CD14-positive monocyte (primary cell): ENCODE measurements at regions not wholly inside any gene's neighbourhood (a gene's known extent, or its start where the extent isn't known, plus 50 kb on each side); places are given as distances from the start of the nearest gene placed in this dataset.

ENCODE experiments used
- DNase-seq, 3 donors: peaks; one replicate each; pipeline ENCODE4 v3.0.0-alpha.2; 2011 to 2022
- H2AFZ ChIP-seq: 2 replicates; pipeline ENCODE4 v1.6.0; 2012; ENCODE audit warnings: mild to moderate bottlenecking, low read depth, low read length, inconsistent platforms; ENCODE audit not compliant: insufficient read depth, poor library complexity, severe bottlenecking
- H3K27ac ChIP-seq, 2 donors: 1 replicate in 1 of 2; 2 replicates in 1 of 2; pipeline ENCODE4 v1.5.1; 2012 to 2013; ENCODE audit warnings: low read length in 2 of 2, control low read depth in 1 of 2, inconsistent platforms in 1 of 2, low read depth in 1 of 2, mild to moderate bottlenecking in 1 of 2
- H3K27me3 ChIP-seq, 2 donors: one replicate each; pipeline versions ENCODE4 v1.6.0 to v1.6.1; 2011 to 2013; ENCODE audit warnings: low read length in 2 of 2; ENCODE audit not compliant: control insufficient read depth in 2 of 2, insufficient read depth in 2 of 2
- H3K36me3 ChIP-seq, 2 donors: replicated peaks in 1 of 2; 1 replicate in 1 of 2; 2 replicates in 1 of 2; pipeline versions ENCODE4 v1.5.1 to v1.6.1; 2012 to 2013; ENCODE audit warnings: low read length in 2 of 2, control low read depth in 1 of 2, inconsistent platforms in 1 of 2, mild to moderate bottlenecking in 1 of 2; ENCODE audit not compliant: insufficient read depth in 2 of 2, control insufficient read depth in 1 of 2
- H3K4me1 ChIP-seq, 2 donors: 1 replicate in 1 of 2; 2 replicates in 1 of 2; pipeline versions ENCODE4 v1.5.1 to v1.6.1; 2012 to 2013; ENCODE audit warnings: low read length in 2 of 2, control low read depth in 1 of 2, inconsistent platforms in 1 of 2, mild to moderate bottlenecking in 1 of 2, moderate library complexity in 1 of 2; ENCODE audit not compliant: insufficient read depth in 2 of 2, control insufficient read depth in 1 of 2
- H3K4me2 ChIP-seq: replicated peaks from 2 replicates; pipeline ENCODE3; 2012; ENCODE audit warnings: low read length, moderate library complexity, mild to moderate bottlenecking; ENCODE audit not compliant: poor library complexity, severe bottlenecking; ENCODE audit errors: extremely low read depth
- H3K4me3 ChIP-seq, 3 experiments: fragments of 200-600 bp in 1 of 3; sonication (generic) in 1 of 3; replicated peaks in 1 of 3; 1 replicate in 2 of 3; 2 replicates in 1 of 3; pipeline ENCODE4 v1.5.1; 2011 to 2013; ENCODE audit warnings: low read length in 3 of 3, mild to moderate bottlenecking in 3 of 3, control low read depth in 2 of 3, low read depth in 2 of 3, inconsistent platforms in 1 of 3, moderate library complexity in 1 of 3
- H3K79me2 ChIP-seq: 2 replicates; pipeline ENCODE4 v1.6.0; 2012; ENCODE audit warnings: mild to moderate bottlenecking, control low read depth, inconsistent platforms, low read length, moderate library complexity; ENCODE audit not compliant: insufficient read depth
- H3K9ac ChIP-seq: 2 replicates; pipeline ENCODE4 v1.6.0; 2017; ENCODE audit warnings: low read length, mild to moderate bottlenecking; ENCODE audit not compliant: insufficient read depth, poor library complexity, severe bottlenecking
- H3K9me3 ChIP-seq, 2 donors: replicated peaks in 1 of 2; 1 replicate in 1 of 2; 2 replicates in 1 of 2; pipeline versions ENCODE4 v1.5.1 to v1.6.1; 2012 to 2013; ENCODE audit warnings: low read length in 2 of 2, control low read depth in 1 of 2; ENCODE audit not compliant: control insufficient read depth in 1 of 2, insufficient read depth in 1 of 2
- H4K20me1 ChIP-seq: 2 replicates; pipeline ENCODE4 v1.6.0; 2012; ENCODE audit warnings: mild to moderate bottlenecking, low read length, control low read depth, moderate library complexity; ENCODE audit not compliant: insufficient read depth
- H3K27ac Mint-ChIP-seq, 7 donors: one replicate each; pipeline ENCODE4 v1.8.0; 2020; ENCODE audit warnings: mild to moderate bottlenecking in 7 of 7, mixed read lengths in 7 of 7, moderate library complexity in 6 of 7, inconsistent platforms in 2 of 7
- H3K27me3 Mint-ChIP-seq, 3 donors: one replicate each; pipeline ENCODE4 v1.8.0; 2021 to 2022; ENCODE audit warnings: low read depth in 3 of 3, mild to moderate bottlenecking in 3 of 3, mixed read lengths in 3 of 3, moderate library complexity in 3 of 3, inconsistent platforms in 1 of 3
- H3K36me3 Mint-ChIP-seq, 2 donors: one replicate each; pipeline ENCODE4 v1.8.0; 2020; ENCODE audit warnings: mixed read lengths in 2 of 2, inconsistent platforms in 1 of 2, mild to moderate bottlenecking in 1 of 2
- H3K4me1 Mint-ChIP-seq: one replicate; pipeline ENCODE4 v1.8.0; 2020; ENCODE audit warnings: mild to moderate bottlenecking, mixed read lengths
- H3K4me3 Mint-ChIP-seq, 2 donors: one replicate each; pipeline ENCODE4 v1.8.0; 2020; ENCODE audit warnings: mild to moderate bottlenecking in 2 of 2, mixed read lengths in 2 of 2, moderate library complexity in 1 of 2
- H3K9me3 Mint-ChIP-seq, 7 donors: one replicate each; pipeline ENCODE4 v1.8.0; 2020 to 2022; ENCODE audit warnings: mixed read lengths in 7 of 7, mild to moderate bottlenecking in 6 of 7, moderate library complexity in 6 of 7, inconsistent platforms in 2 of 7
- CTCF ChIP-seq: fragments of 200-600 bp; IDR thresholded peaks from one replicate; pipeline ENCODE4 v1.8.0; 2022; ENCODE audit warnings: antibody characterized with exemption, mild to moderate bottlenecking
- WGBS: methylation state at CpG from one replicate; pipeline ENCODE4 v1.1.5; 2013; ENCODE audit warnings: missing lambda C conversion rate; ENCODE audit not compliant: insufficient coverage; 5-methylcytosine and 5-hydroxymethylcytosine counted together
- intact Hi-C, 2 donors: fragments of 100-400 bp; cut with micrococcal nuclease; formaldehyde crosslinking; loops; one replicate each; pipeline versions ENCODE4 v1.15.0 to v1.15.1; 2023

DNA sequence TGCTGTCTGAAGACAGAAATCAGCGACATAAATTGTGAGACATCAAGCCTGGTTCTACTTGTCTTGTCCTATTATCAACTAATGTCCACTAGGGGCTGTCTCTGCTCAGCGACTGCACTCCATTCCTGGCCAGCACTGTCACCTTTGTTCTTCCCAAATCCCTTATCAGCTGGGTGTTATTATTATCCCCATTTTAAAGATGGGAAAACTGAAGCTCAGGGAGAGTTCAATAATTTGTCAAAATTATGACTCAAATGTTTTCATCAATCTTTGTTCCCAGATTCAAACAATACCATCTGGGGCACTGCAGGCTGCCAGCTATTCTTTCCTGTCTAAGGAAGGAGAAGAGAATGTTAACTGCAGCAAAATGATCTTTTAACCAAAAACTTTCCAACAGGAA is 431.6 kb upstream of the NFE2L3 start:
- no peaks in the 10 kb centered on the region for H3K9me3 Mint-ChIP-seq

DNA sequence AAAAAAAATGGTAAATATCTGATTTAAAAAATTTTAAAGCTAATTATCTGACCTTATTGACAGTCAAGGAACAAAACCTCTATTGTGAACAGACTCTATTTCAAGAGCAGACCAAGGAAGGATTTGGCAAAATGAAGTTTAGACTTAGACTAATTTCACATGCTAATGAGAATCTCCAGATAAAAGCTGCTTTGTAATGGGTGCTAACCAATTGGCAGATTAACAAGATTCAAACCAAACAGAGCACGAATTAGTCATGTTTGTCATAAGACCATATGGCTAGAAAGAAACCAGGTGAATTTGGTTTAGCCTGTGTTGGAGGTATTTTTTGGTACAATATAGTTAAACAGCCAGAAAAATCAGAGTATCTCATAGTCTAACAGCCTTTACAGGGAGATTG is 429.1 kb upstream of the NFE2L3 start:
- Histone ChIP-seq H4K20me1 (no peaks in the 10 kb centered on the region), H3K9ac (no peak overlapping the region), H3K36me3 (no peaks in the 10 kb centered on the region), H3K4me1 (no peaks in the 10 kb centered on the region), H3K27ac (no peak overlapping the region), H3K27me3 (no peaks in the 10 kb centered on the region), H2AFZ (no peak overlapping the region), H3K79me2 (no peaks in the 10 kb centered on the region), H3K4me2 (no peak overlapping the region), H3K9me3 (no peaks in the 10 kb centered on the region), H3K4me3 (no peak overlapping the region)
- Mint-ChIP-seq H3K9me3 (no peaks in the 10 kb centered on the region), H3K4me3 (no peak overlapping the region), H3K27me3 (peaks cover 1 to 10% (median 6%) of the 10 kb centered on the region in 3 donors), H3K36me3 (no peaks in the 10 kb centered on the region), H3K27ac (no peak overlapping the region), H3K4me1 (no peaks in the 10 kb centered on the region)
- WGBS = no CpG with 5 or more reads among the region's 1 CpG
- DNase-seq = no peak
- intact Hi-C loops = no loop called here
- no peak for TF ChIP-seq CTCF

More for the DNA sequence above, 431.6 kb upstream of the NFE2L3 start:
- no peak overlapping the region for H3K4me2 ChIP-seq
- no peak overlapping the region for H3K4me3 Mint-ChIP-seq
- no peaks in the 10 kb centered on the region for H3K4me1 ChIP-seq
- no CpG with 5 or more reads among the region's 2 CpGs for WGBS
- no peak overlapping the region for H3K27ac ChIP-seq
- H3K4me3 ChIP-seq = no peak overlapping the region
- no peaks in the 10 kb centered on the region for H3K27me3 ChIP-seq
- H3K4me1 Mint-ChIP-seq = no peaks in the 10 kb centered on the region
- no peak overlapping the region for H3K9ac ChIP-seq
- no peak overlapping the region for H2AFZ ChIP-seq
- peaks cover 3 to 8% (median 4%) of the 10 kb centered on the region in 3 donors for H3K27me3 Mint-ChIP-seq
- no peaks in the 10 kb centered on the region for H3K36me3 ChIP-seq
- H3K27ac Mint-ChIP-seq = no peak overlapping the region
- no peak for DNase-seq
- no peak for TF ChIP-seq CTCF
- H3K36me3 Mint-ChIP-seq = no peaks in the 10 kb centered on the region
- no peaks in the 10 kb centered on the region for H3K79me2 ChIP-seq
- no peaks in the 10 kb centered on the region for H3K9me3 ChIP-seq
- intact Hi-C loops = no loop called here
- H4K20me1 ChIP-seq = no peaks in the 10 kb centered on the region
